GM21576 (cell line): ENCODE measurements at regions not wholly inside any gene's neighbourhood (a gene's known extent, or its start where the extent isn't known, plus 50 kb on each side); places are given as distances from the start of the nearest gene placed in this dataset.
A peak's percentile ranks its signal among the peaks of the same experiment; 100 is the strongest.

ENCODE experiments used
- ATAC-seq: cut with Tn5 transposase; IDR thresholded peaks from one replicate; pipeline ENCODE4 v1.9.1; 2021; ENCODE audit warnings: mild to moderate bottlenecking, moderate library complexity; ENCODE audit not compliant: unreplicated experiment

DNA sequence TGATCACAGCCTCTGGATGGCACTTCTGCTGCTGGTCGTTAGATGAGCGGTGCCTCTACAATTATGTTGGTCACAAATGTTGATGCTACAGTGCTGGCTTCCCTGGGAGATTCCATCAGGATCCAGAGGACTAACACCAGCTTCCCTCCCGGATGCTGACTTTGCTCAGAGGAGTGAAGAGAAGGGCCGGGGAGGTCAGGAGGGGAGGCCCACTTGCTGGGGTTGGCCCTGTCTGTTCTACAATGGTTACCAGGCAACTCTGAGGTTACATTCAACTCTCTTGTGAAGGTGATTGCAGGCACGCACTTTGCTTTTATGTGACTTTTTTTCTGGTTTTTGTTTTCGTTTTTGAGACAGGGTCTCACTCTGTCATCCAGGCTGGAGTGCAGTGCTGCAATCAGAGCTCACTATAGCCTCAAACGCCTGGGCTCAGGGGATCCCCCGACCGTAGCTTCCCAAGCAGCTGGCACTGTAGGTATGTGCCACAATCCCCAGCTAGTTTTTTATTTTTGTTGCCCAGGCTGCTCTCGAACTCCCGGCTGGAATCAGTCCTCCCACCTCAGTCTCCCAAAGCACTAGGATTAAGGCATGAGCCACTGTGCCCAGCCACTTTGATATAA, 112.5 kb downstream of the ADSS2 start:
- ATAC-seq: no peak

DNA sequence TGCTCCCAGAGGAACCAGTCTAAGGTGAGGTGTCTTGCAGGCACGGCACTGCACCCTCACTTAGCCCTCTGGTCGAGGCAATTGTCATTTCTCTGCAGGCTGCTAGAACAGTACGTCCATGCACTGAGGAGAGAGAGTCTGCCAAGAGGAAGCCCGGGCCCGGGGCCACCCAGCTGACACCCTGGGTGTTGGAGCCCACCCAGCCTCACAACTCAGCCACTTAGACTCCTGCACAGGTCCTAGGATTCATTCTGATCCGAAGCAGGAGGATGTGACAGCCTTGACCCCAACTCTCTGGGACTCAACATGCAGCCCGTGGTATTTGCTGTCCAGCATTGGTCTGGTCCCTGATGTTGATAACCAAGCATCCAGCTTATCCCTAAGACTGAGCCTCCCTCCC, 111.9 kb downstream of the ADSS2 start:
- ATAC-seq: no peak

DNA sequence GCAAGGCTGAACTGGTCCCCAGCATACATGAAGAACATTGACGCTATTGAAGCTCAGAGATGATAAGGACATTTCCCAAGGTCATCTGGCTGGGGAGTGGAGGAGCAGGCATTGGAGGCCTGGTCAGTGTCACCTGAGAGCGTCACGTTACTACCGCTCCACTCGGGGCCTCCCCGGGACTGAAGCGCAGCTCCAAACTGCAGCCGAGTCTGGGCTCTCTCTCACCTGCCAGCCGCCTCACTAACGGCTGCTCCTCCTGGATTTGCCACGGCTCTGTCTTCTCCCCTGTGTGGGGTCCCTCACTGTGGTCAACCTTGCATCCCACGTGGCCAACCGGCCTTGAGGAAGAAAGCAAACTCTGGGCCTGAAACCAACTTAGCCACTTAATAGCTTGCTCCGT, 111.3 kb downstream of the ADSS2 start:
- no peak for ATAC-seq

DNA sequence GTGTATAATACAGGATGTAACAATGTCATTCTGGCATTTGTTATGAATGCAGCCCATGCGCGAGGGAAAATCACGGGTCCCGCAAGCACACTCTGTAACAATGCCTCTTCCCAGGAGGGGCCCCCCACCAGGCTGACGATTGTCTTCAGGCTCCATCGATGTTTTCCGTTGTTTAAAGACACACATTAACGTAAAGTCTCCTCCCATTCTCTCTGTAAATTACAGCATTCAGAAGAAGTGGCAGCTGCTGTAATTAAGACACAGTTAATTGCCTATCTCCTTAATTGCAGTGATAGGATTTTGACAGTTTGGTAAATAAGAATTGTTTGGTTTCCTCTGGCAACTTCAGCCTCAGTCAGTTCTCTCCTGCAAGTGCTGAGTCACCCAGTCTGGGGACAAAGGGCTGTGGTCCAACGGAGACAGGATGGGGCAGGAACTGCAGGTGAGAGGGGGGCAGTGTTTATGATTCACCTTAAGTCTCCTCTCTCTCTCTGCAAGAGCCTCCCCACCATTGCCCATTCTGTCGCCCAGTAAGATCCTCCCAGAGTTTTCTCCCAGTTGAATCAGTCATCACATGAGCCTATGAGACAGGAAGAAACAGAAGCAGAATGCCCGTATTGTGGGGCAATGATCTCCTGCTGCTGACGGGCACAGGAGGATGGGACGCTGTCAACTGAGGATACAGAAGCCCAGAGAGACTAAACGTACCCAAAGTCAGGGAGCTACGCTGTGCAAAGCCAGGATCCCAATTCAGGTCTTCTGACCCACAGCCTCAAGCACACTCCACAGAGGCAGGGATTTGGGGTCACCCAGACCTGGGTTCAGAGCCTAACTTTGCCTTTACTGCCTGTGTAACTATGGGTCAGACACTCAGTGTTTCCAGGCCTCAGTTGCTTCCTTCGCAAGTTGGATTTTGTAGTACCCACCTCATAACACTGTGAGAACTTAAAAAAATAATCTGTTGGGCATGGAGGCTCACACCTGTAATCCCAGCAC, 110.0 kb downstream of the ADSS2 start:
- ATAC-seq: no peak

DNA sequence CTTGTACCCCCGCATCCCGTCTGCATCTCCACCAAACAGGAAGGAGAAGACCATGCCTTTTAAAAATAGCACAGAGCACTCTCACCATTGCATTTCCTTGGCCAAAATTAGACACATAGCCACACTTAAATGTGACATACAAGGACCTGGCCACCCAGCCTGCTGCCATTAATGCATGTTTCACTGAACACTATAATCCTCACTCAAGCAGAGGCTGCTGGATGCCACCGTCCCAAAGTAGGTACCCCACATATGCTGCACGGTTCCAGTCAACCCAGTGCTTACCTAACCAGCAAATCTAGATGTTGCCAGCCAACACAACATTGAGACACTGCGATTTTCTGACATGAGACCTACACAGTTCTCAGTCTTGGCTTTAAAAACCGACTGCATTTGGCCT, 107.7 kb downstream of the ADSS2 start:
- ATAC-seq: no peak

DNA sequence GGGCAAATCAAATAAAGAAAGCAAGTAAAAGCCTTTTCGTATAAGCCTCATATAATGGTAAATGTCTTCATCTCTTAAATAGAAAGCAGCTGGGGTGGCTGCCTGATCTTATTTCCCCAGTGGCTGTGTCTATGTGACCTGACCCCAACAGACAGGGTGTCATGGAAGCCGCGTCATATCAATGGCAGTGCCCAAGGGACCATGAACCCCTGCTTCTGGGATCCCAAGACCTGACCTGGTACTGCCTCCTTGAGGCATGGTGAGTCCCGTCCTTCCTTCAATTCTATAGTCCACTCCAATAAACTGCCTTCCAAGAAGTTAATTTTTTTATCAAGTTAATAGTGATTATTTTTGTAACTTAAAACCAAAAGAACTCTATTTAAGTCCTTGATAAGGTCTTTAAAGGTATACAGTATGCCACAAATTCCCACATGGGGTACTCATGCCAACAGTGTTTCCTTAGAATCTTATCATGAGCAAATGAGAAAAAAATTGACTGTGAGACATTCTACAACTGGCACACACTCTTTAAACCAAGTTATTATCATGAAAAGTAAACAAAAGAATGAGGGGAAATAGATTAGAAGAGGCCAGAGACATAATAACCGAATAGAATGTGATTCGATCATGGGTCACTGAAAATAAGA, 104.6 kb downstream of the ADSS2 start:
- no peak for ATAC-seq

DNA sequence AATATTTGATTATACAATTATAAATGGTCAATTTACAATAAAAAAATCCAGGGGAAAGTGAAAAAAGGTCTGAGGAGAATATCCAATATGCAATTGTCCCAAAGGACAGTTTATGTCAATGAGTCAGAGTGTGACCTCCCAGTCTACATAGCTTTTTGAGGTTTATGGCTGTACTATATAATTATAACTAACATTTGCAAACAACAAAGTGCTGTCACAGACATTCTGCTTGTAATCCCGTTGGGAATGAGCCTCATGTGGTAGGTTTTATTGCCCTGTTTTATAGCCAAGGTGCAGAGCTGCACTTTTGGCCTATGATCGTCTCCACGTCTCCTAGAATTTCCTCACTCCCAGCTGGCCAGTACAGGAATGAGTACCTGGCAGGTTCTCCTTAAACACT, 103.8 kb downstream of the ADSS2 start:
- no peak for ATAC-seq

DNA sequence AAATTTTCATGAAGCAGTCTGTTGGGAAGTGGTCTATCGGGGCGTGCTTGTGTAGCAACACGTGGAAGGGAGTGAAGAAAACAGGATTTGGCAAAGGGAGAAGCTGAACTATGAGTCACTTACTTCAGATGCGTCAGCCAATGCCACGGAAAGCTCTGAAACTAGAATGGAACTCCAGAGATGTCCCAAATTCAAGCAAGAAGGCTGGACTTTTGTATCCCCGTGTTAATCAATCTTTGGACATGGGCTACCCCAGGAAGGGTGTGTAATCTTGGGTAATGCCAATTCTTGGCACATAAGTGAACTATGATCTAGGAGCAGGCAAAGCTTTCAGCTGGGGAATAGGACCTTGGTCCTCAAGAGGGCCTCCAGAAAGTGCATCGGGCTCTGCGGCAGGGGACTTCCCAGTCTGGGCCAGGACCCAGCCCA, 102.6 kb downstream of the ADSS2 start:
- no peak for ATAC-seq

DNA sequence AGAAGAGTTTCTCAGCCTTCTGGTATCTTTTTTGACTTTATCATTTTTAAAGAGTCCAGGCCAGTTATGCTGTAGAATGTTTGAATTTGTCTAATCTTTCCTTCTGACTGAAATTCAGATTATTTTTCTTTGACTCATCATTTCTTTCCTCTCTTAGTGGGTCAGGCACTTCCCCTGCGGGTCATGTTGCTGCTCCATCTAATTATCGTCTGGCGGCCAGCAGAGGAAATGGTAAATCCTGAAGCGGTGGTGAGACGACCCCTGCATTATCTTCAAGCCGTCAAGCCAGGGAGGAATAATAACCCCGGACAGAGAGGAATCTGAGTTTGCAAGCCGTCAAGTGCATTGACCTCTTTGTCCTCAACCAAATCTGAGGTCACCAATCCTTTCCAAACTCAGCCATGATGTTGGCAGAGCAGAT, 102.1 kb downstream of the ADSS2 start:
- ATAC-seq: no peak

DNA sequence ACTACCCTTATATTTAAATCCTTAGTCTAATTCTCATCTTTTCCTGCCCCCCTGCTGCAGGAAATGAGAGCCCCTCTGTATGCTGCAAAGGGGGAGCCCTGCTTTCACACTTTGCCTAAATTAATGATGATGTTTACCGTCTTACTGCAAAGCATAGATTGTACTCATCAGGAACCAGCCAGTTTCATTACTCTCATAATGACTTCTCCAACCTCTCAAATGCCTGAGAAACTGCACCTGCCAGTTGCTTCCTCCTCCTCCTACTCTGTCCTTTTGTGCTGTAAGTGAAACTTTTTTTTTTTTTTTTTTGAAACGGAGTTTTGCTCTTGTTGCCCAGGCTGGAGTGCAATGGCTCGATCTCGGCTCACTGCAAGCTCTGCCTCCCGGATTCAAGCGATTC, 101.7 kb downstream of the ADSS2 start:
- peak; percentile 90 for ATAC-seq

DNA sequence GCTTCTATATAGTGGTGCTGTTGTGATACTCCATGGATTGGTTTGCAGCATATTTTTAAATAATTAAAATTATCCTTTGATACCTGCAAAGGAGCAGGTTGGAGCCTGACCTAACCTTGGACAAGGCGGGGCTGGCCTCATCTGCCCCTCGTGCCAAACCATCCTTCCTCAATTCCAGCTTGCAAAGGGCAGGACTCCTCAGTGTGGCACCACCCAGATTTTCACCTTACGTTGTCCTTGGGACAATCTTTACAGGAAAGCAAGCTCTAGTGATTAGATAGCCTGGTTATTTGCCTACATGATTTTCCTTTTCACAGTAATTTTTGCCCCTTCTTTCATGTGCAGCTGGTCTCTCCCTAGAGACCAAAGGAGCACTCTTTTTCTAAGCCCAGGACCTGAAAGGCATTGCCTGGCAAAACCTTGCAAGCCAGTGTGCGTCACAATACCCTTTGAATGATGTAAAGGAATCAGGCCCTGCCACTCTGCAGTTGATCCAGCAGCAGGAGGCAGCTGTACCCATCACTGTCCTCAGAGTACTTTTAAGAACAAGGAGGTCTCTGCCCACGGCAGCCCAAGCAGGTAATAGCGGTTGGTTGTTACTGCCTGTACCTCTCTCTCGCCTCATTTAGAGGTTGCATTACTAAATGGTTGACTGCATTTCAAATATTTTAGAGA, 99.4 kb downstream of the ADSS2 start:
- ATAC-seq: peak; percentile 31

DNA sequence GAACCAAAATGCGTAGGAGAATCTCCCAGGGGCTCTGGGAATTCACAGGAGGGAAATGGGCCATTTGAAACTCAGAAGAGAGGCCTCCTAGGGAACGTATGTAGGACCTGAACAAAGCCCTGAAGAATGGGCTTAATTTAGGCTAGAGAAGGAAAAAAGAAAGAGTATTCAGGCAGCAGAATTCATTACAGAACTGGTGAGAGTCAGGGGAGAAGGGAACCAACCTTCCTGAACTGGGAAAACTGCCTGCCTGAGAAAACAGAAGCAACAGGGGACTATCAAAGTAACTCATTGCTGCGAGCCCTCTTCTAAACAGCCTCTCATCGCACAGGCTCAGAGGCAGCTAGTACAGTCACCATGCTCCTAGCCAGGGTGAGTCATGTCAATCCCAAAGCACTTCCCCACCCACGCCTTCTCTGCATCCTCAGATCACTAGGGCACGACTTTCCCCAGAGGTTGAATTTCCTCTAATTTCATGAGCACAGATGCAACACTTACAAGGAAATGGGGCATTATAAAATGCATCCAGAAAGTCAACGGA, 98.1 kb downstream of the ADSS2 start:
- no peak for ATAC-seq

DNA sequence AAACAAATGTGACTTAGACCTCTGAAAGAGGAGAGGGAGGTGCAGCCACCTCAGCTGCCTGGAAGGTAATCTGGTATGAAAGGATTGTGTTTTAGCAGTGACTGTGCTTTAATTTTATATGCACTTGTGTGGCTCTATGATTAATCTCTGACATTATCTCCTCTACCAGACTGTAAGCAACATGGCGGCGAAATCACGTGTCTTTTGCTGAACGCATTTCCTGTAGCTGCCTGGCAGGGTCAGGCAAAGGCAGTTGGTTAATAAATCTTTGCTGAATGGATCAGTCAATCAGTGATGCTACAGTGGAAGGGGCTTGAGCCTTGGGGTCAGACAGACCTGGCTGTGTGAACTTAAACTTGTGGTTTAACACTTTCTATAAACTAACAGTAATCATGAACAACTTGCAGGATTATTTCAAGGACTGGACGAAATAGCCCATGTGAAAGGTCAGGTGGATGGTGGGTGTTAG, 96.9 kb downstream of the ADSS2 start:
- ATAC-seq: no peak

DNA sequence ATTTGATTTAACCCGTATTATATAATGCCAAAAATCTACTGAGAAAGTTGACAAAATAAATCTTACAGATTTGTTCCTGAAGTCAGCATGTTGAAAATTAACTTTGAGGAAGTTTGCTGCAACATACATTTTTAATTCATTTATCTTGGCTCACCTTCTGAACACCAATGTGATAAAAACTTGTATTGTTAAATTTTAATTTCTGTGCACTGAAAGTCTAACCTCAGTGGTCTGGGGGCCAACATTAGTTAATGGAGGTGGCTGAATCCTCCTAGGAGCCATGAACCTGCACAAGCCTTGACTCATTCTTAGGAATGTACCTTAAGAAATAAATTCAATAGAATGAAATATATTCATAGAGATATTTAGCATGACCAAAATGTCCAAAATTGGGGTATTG, 95.3 kb downstream of the ADSS2 start:
- ATAC-seq: no peak
